IMR-90 (cell line): ENCODE measurements at regions not wholly inside any gene's neighbourhood (a gene's known extent, or its start where the extent isn't known, plus 50 kb on each side); places are given as distances from the start of the nearest gene placed in this dataset.

Source experiments
- CEBPB ChIP-seq: IDR thresholded peaks from 2 replicates; pipeline ENCODE4 v1.6.1; 2012; ENCODE audit warnings: low read depth, low read length, improper control_type of control experiment
- CTCF ChIP-seq: conservative IDR thresholded peaks from 2 replicates; pipeline ENCODE4 v1.5.1; 2012; ENCODE audit warnings: mild to moderate bottlenecking, low read depth, low read length, improper control_type of control experiment
- POLR2A ChIP-seq: IDR thresholded peaks from 2 replicates; pipeline ENCODE4 v1.6.1; 2012; ENCODE audit warnings: mild to moderate bottlenecking, low read depth, low read length
- RFX5 ChIP-seq: IDR thresholded peaks from 2 replicates; pipeline ENCODE4 v1.8.0; 2012; ENCODE audit warnings: low read depth, mild to moderate bottlenecking, low read length, moderate library complexity
- USF2 ChIP-seq: fragments of 150-350 bp; IDR thresholded peaks from 2 replicates; pipeline ENCODE4 v1.6.1; 2017; ENCODE audit warnings: mild to moderate bottlenecking, antibody characterized with exemption, low read length, low read depth

- TF ChIP-seq RFX5 (no peak), POLR2A (no peak), CTCF (no peak), USF2 (no peak), CEBPB (no peak)
These were observed 254.1 kb downstream of the GLI2 start for GRCh38 chr2:120989512-120990441.
